ENCODE measurements at regions not wholly inside any gene's neighbourhood (a gene's known extent, or its start where the extent isn't known, plus 50 kb on each side); places are given as distances from the start of the nearest gene placed in this dataset.

GRCh38 chr14:84080944-84081343 lies 1449.0 kb upstream of the FLRT2 start:
- Histone ChIP-seq H3K4me3 (ENCODE audit: low read depth, low read length) (no peak overlapping the region), H3K27me3 (ENCODE audit: control insufficient read depth, insufficient read depth, low read length) (no peaks in the 10 kb centered on the region), H3K9me3 (ENCODE audit: control insufficient read depth, insufficient read depth, low read length) (no peaks in the 10 kb centered on the region), H3K27ac (ENCODE audit: low read depth, low read length) (no peak overlapping the region)
- POLR2A ChIA-PET: no interaction called here
- TF ChIP-seq, protein P1, sequence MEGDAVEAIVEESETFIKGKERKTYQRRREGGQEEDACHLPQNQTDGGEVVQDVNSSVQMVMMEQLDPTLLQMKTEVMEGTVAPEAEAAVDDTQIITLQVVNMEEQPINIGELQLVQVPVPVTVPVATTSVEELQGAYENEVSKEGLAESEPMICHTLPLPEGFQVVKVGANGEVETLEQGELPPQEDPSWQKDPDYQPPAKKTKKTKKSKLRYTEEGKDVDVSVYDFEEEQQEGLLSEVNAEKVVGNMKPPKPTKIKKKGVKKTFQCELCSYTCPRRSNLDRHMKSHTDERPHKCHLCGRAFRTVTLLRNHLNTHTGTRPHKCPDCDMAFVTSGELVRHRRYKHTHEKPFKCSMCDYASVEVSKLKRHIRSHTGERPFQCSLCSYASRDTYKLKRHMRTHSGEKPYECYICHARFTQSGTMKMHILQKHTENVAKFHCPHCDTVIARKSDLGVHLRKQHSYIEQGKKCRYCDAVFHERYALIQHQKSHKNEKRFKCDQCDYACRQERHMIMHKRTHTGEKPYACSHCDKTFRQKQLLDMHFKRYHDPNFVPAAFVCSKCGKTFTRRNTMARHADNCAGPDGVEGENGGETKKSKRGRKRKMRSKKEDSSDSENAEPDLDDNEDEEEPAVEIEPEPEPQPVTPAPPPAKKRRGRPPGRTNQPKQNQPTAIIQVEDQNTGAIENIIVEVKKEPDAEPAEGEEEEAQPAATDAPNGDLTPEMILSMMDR (IDR thresholded peaks at IDR 0.05; ENCODE audit: low read depth, low read length): no peak
- CTCF ChIA-PET: interaction anchor here (0.7 kb wide), 1 partner anchor 30 kb away, joined by 3 read pairs; no protein-coding TSS in a partner anchor
- no peak for DNase-seq (ENCODE audit: low read depth, low spot score)

DNA sequence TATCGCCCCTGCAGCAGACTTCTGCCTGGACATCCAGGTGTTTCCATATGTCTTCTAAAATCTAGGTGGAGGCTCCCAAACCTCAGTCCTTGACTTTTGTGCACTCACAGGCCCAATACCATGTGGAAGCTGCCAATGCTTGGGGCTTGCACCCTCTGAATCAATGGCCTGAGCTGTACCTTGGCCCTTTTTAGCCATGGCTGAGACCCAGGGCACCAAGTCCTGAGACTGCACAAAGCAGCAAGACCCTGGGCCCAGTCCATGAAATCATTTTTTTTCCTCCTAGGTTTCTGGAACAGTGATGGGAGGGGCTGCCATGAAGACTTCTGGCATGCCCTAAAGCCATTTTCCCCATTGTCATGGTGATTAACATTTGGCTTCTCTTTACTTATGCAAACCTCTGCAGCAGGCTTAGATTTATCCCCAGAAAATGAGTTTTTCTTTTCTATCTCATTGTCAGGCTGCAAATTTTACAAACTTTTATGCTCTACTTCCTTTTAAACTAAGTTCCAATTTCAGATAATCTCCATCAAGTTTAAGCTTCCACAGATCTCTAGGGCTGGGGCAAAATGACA lies 1445.8 kb upstream of the FLRT2 start:
- TF ChIP-seq, protein P1 (IDR thresholded peaks at IDR 0.05; ENCODE audit: low read depth, low read length): no peak
- DNase-seq (ENCODE audit: low read depth, low spot score): no peak
- Histone ChIP-seq H3K27me3 (ENCODE audit: control insufficient read depth, insufficient read depth, low read length) (no peaks in the 10 kb centered on the region), H3K27ac (ENCODE audit: low read depth, low read length) (no peak overlapping the region), H3K4me3 (ENCODE audit: low read depth, low read length) (no peak overlapping the region), H3K9me3 (ENCODE audit: control insufficient read depth, insufficient read depth, low read length) (no peaks in the 10 kb centered on the region)
- POLR2A ChIA-PET: no interaction called here
- CTCF ChIA-PET: no interaction called here

DNA sequence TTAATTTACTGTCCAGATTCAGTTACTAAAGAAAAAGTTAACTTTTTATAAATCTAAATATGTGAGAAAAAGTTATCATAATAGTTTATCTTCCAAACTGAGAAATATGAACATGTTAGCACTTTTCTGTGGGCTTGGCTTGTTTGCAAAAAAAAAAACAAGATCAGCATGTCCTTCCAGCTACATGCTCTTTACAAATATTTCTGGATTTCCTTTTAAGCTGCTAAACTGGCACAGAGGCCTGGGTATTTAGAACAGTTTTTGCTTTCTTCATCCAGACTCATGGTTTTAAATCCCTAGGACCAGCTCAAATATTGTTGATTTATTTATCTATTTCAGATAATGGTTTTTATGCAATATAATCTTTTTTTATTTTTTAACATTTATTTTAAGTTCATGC lies 1444.5 kb upstream of the FLRT2 start:
- CTCF ChIA-PET: no interaction called here
- POLR2A ChIA-PET: no interaction called here

DNA sequence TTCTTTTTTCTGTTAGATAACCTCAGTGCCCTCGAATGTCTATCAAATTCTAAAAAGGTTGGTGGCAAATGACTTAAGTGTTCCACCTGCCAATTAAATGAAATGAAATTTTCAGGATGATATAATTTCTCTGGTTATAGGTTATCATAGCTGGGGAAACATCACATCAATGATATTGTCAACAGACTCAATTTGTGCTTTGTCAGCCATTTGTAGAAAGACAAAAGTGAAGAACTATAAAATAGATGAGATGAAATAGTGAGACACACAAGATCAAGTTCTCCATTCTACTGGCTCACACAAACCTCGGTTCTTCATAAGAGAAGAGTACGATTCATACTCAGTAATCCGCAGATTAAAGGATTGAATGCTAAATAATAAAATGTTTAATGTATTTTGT lies 1443.2 kb upstream of the FLRT2 start:
- ChIA-PET POLR2A (no interaction called here), CTCF (no interaction called here)
- Histone ChIP-seq H3K27me3 (ENCODE audit: control insufficient read depth, insufficient read depth, low read length) (no peaks in the 10 kb centered on the region), H3K9me3 (ENCODE audit: control insufficient read depth, insufficient read depth, low read length) (no peaks in the 10 kb centered on the region; the same call in 1 of the 2 replicates), H3K27ac (ENCODE audit: low read depth, low read length) (no peak overlapping the region), H3K4me3 (ENCODE audit: low read depth, low read length) (no peak overlapping the region)
- no peak for DNase-seq (ENCODE audit: low read depth, low spot score)
- TF ChIP-seq, protein P1 (IDR thresholded peaks at IDR 0.05; ENCODE audit: low read depth, low read length): no peak

More for the DNA sequence above, 1444.5 kb upstream of the FLRT2 start:
- TF ChIP-seq, protein P1 (IDR thresholded peaks at IDR 0.05; ENCODE audit: low read depth, low read length): no peak
- Histone ChIP-seq H3K27me3 (ENCODE audit: control insufficient read depth, insufficient read depth, low read length) (no peaks in the 10 kb centered on the region), H3K27ac (ENCODE audit: low read depth, low read length) (no peak overlapping the region), H3K4me3 (ENCODE audit: low read depth, low read length) (no peak overlapping the region), H3K9me3 (ENCODE audit: control insufficient read depth, insufficient read depth, low read length) (no peaks in the 10 kb centered on the region; the same call in 1 of the 2 replicates)
- DNase-seq (ENCODE audit: low read depth, low spot score): no peak

- ChIA-PET CTCF (no interaction called here), POLR2A (no interaction called here)
- Histone ChIP-seq H3K27me3 (ENCODE audit: control insufficient read depth, insufficient read depth, low read length) (no peaks in the 10 kb centered on the region), H3K27ac (ENCODE audit: low read depth, low read length) (no peak overlapping the region), H3K4me3 (ENCODE audit: low read depth, low read length) (no peak overlapping the region), H3K9me3 (ENCODE audit: control insufficient read depth, insufficient read depth, low read length) (no peaks in the 10 kb centered on the region; the same call in 1 of the 2 replicates)
- DNase-seq (ENCODE audit: low read depth, low spot score): peak; percentile 51
- TF ChIP-seq, protein P1 (IDR thresholded peaks at IDR 0.05; ENCODE audit: low read depth, low read length): no peak
These were observed 1441.9 kb upstream of the FLRT2 start for GRCh38 chr14:84087986-84088531.
